Smooth muscle cell (in vitro differentiated cells): ENCODE measurements at regions not wholly inside any gene's neighbourhood (a gene's known extent, or its start where the extent isn't known, plus 50 kb on each side); places are given as distances from the start of the nearest gene placed in this dataset.

ENCODE experiments used
- DNase-seq: peaks from one replicate; lab custom pipeline; 2025; ENCODE audit not compliant: unreplicated experiment; lab: John Stamatoyannopoulos, UW
- H2AFZ ChIP-seq: fragments of 200-600 bp; sonication (generic); 2 replicates; pipeline ENCODE4 v1.6.0; 2016; ENCODE audit warnings: antibody characterized with exemption, low read depth, mild to moderate bottlenecking
- H3F3A ChIP-seq: fragments of 200-600 bp; sonication (generic); 2 replicates; pipeline ENCODE4 v1.6.0; 2017; ENCODE audit warnings: antibody characterized with exemption, low read depth
- H3K27ac ChIP-seq: fragments of 200-600 bp; sonication (generic); 2 replicates; pipeline ENCODE4 v1.5.1; 2016; ENCODE audit warnings: low read depth, mild to moderate bottlenecking
- H3K27me3 ChIP-seq: fragments of 200-600 bp; sonication (generic); 2 replicates; pipeline ENCODE4 v1.6.1; 2016; ENCODE audit warnings: low read depth, mild to moderate bottlenecking
- H3K36me3 ChIP-seq: fragments of 200-600 bp; sonication (generic); 2 replicates; pipeline ENCODE4 v1.5.1; 2016; ENCODE audit warnings: low read depth
- H3K4me1 ChIP-seq: fragments of 200-600 bp; sonication (generic); 2 replicates; pipeline ENCODE4 v1.5.1; 2016; ENCODE audit warnings: low read depth
- H3K4me2 ChIP-seq: fragments of 200-600 bp; sonication (generic); 2 replicates; pipeline ENCODE4 v1.6.0; 2016; ENCODE audit warnings: mild to moderate bottlenecking
- H3K4me3 ChIP-seq: fragments of 200-600 bp; sonication (generic); 2 replicates; pipeline ENCODE4 v1.5.1; 2016; ENCODE audit warnings: mild to moderate bottlenecking
- H3K79me2 ChIP-seq: fragments of 200-600 bp; sonication (generic); 2 replicates; pipeline ENCODE4 v1.6.0; 2016; ENCODE audit warnings: low read depth, mild to moderate bottlenecking
- H3K9ac ChIP-seq: fragments of 200-600 bp; sonication (generic); 2 replicates; pipeline ENCODE4 v1.6.0; 2016; ENCODE audit warnings: low read depth
- H3K9me3 ChIP-seq: fragments of 200-600 bp; sonication (generic); replicated peaks from 2 replicates; pipeline ENCODE4 v1.5.1; 2016; ENCODE audit warnings: low read depth
- H4K20me1 ChIP-seq: fragments of 200-600 bp; sonication (generic); 2 replicates; pipeline ENCODE4 v1.6.0; 2016; ENCODE audit warnings: low read depth
- WGBS: methylation state at CpG from one replicate; pipeline ENCODE4 v1.1.7; 2016; ENCODE audit warnings: low lambda C conversion rate; 5-methylcytosine and 5-hydroxymethylcytosine counted together
- TF ChIP-seq, protein P1 (sequence below): fragments of 200-600 bp; sonication (generic); IDR thresholded peaks from 2 replicates; pipeline ENCODE4 v1.5.1; 2017; ENCODE audit warnings: borderline replicate concordance, mild to moderate bottlenecking, antibody characterized with exemption; ENCODE audit not compliant: insufficient read depth, poor library complexity, severe bottlenecking

DNA sequence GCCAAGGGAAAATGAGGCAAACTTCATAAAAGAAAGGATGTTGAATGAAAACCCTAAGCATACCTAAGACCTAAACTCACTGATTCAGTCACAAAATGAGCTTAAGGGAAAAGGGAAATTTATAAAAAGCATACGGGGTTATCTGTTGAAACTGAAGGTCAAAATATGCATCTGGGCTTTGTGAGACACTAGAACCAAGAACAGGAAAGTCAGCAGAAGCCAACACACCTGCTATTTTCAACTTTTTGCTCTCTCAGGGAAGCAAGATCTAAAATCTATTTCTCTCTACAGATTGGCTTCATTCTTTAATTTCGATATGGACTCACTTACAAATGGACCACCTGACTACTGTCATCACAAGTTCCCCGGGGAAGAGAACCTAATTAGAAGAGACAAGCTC lies 338.6 kb upstream of the NECTIN3 start:
- no peak overlapping the region for H3K4me3 ChIP-seq
- H3K27ac ChIP-seq = no peak overlapping the region
- H3K79me2 ChIP-seq = no peaks in the 10 kb centered on the region
- 97% methylated on average over 3 of the region's 3 CpGs for WGBS
- H2AFZ ChIP-seq = no peak overlapping the region
- H4K20me1 ChIP-seq = no peaks in the 10 kb centered on the region
- H3K4me1 ChIP-seq = no peaks in the 10 kb centered on the region
- H3K4me2 ChIP-seq = no peak overlapping the region
- no peaks in the 10 kb centered on the region for H3K9me3 ChIP-seq
- H3K27me3 ChIP-seq = no peaks in the 10 kb centered on the region
- DNase-seq = no peak
- TF ChIP-seq, protein P1, sequence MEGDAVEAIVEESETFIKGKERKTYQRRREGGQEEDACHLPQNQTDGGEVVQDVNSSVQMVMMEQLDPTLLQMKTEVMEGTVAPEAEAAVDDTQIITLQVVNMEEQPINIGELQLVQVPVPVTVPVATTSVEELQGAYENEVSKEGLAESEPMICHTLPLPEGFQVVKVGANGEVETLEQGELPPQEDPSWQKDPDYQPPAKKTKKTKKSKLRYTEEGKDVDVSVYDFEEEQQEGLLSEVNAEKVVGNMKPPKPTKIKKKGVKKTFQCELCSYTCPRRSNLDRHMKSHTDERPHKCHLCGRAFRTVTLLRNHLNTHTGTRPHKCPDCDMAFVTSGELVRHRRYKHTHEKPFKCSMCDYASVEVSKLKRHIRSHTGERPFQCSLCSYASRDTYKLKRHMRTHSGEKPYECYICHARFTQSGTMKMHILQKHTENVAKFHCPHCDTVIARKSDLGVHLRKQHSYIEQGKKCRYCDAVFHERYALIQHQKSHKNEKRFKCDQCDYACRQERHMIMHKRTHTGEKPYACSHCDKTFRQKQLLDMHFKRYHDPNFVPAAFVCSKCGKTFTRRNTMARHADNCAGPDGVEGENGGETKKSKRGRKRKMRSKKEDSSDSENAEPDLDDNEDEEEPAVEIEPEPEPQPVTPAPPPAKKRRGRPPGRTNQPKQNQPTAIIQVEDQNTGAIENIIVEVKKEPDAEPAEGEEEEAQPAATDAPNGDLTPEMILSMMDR = no peak
- no peaks in the 10 kb centered on the region for H3F3A ChIP-seq
- no peaks in the 10 kb centered on the region for H3K36me3 ChIP-seq
- H3K9ac ChIP-seq = no peak overlapping the region

DNA sequence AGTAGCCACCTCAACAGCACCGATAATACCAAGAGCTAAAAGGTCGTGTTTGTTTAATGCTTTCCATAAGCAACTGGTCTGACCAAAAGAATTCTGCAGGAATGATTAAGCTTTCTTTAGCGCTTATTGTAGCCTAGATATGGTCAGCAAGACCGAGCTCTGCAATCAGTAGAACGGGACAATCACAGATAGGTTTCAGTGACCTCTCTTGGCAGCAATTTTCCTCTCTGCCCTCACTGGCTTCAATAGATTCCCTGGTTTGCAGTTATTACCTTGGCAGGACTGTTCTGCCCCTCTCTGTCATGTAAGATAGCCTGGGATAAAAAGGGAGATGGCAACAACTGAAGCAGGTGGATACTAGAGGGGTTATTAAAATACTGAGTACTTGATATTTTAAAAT lies 337.1 kb upstream of the NECTIN3 start:
- WGBS = 79% methylated on average over 5 of the region's 5 CpGs
- no peak overlapping the region for H3K27ac ChIP-seq
- no peaks in the 10 kb centered on the region for H3K36me3 ChIP-seq
- H3K4me3 ChIP-seq = no peak overlapping the region
- DNase-seq = no peak
- no peaks in the 10 kb centered on the region for H3K4me1 ChIP-seq
- no peaks in the 10 kb centered on the region for H4K20me1 ChIP-seq
- no peak overlapping the region for H3K9ac ChIP-seq
- H3K4me2 ChIP-seq = no peak overlapping the region
- TF ChIP-seq, protein P1 = no peak
- H3K27me3 ChIP-seq = no peaks in the 10 kb centered on the region
- H2AFZ ChIP-seq = no peak overlapping the region
- no peaks in the 10 kb centered on the region for H3K9me3 ChIP-seq
- H3F3A ChIP-seq = no peaks in the 10 kb centered on the region
- no peaks in the 10 kb centered on the region for H3K79me2 ChIP-seq

DNA sequence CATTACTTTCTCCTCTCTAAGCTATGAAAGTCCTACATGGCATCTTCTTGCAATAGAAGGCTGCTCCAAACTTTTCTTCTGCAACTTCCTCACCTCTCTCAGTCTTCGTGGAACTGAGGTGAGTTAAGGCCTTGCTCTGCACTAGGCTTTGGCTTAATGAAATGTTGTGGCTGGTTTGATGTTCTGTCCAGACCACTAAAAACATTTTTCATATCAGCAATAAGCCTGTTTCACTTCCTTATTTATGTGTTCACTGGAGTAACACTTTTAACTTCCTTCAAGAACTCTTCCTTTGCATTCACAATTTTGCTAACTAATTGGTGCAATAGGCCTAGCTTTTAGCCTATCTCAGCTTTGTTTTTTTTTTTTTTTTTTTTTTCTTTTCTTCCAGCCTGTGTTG lies 335.3 kb upstream of the NECTIN3 start:
- no peaks in the 10 kb centered on the region for H4K20me1 ChIP-seq
- WGBS = 52% methylated on average over 1 of the region's 1 CpG
- no peak overlapping the region for H3K4me3 ChIP-seq
- H3K4me2 ChIP-seq = no peak overlapping the region
- no peak overlapping the region for H2AFZ ChIP-seq
- H3K79me2 ChIP-seq = no peaks in the 10 kb centered on the region
- no peak overlapping the region for H3K9ac ChIP-seq
- DNase-seq = no peak
- H3K27ac ChIP-seq = no peak overlapping the region
- TF ChIP-seq, protein P1 = no peak
- H3K9me3 ChIP-seq = no peaks in the 10 kb centered on the region
- H3F3A ChIP-seq = no peaks in the 10 kb centered on the region
- H3K27me3 ChIP-seq = no peaks in the 10 kb centered on the region
- H3K4me1 ChIP-seq = no peaks in the 10 kb centered on the region
- H3K36me3 ChIP-seq = no peaks in the 10 kb centered on the region

DNA sequence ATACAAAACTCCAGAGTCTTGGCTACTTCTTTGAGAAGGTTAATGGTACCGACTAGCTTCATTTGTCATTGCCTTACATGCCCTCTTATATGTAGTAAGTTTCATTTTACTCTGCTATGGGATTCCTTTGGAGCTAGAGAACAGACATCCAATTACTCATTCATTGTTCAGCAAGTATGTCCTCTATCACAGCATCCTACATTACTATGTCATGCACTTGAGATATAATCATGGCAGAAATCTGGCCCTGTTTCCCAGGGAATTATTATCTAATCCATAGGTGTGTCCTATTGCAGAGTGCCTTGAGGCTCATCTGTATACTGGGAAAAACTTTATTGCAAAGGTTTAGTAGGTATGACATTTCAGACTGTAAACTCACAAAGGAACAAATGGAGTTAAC lies 333.1 kb upstream of the NECTIN3 start:
- TF ChIP-seq, protein P1 = no peak
- no peaks in the 10 kb centered on the region for H3K9me3 ChIP-seq
- H3F3A ChIP-seq = no peaks in the 10 kb centered on the region
- DNase-seq = no peak
- H3K4me3 ChIP-seq = no peak overlapping the region
- no peaks in the 10 kb centered on the region for H4K20me1 ChIP-seq
- no peak overlapping the region for H2AFZ ChIP-seq
- no peak overlapping the region for H3K9ac ChIP-seq
- no peaks in the 10 kb centered on the region for H3K79me2 ChIP-seq
- WGBS = 100% methylated on average over 1 of the region's 1 CpG
- H3K4me2 ChIP-seq = no peak overlapping the region
- no peaks in the 10 kb centered on the region for H3K36me3 ChIP-seq
- no peaks in the 10 kb centered on the region for H3K4me1 ChIP-seq
- H3K27me3 ChIP-seq = no peaks in the 10 kb centered on the region
- no peak overlapping the region for H3K27ac ChIP-seq
